HT-29 (cell line): ENCODE measurements at regions not wholly inside any gene's neighbourhood (a gene's known extent, or its start where the extent isn't known, plus 50 kb on each side); places are given as distances from the start of the nearest gene placed in this dataset.

ENCODE experiments used
- DNase-seq: peaks from one replicate; pipeline ENCODE4 v3.0.0-alpha.2; 2015; ENCODE audit warnings: low spot score

- DNase-seq = no peak
These were observed 65.0 kb upstream of the MEIS2 start for GRCh38 chr15:37165395-37165794.

GRCh38 chr15:37166402-37166801 lies 66.1 kb upstream of the MEIS2 start:
- DNase-seq = no peak

- DNase-seq = peak; percentile 26
These were observed 81.0 kb upstream of the MEIS2 start for GRCh38 chr15:37181339-37181738.

GRCh38 chr15:37199545-37199944 lies 99.2 kb upstream of the MEIS2 start:
- DNase-seq = no peak

GRCh38 chr15:37203050-37203449 lies 102.7 kb upstream of the MEIS2 start:
- no peak for DNase-seq

GRCh38 chr15:37204692-37205091 lies 104.3 kb upstream of the MEIS2 start:
- DNase-seq = peak; percentile 35

GRCh38 chr15:37206690-37207089 lies 106.3 kb upstream of the MEIS2 start:
- DNase-seq = peak; percentile 15

GRCh38 chr15:37208146-37209040 lies 108.0 kb upstream of the MEIS2 start:
- DNase-seq = no peak

- DNase-seq = no peak
These were observed 108.7 kb upstream of the MEIS2 start for GRCh38 chr15:37209041-37209363.

- no peak for DNase-seq
These were observed 117.2 kb upstream of the MEIS2 start for GRCh38 chr15:37217567-37217966.

GRCh38 chr15:37218351-37218916 lies 118.1 kb upstream of the MEIS2 start:
- no peak for DNase-seq

- DNase-seq = no peak
These were observed 118.9 kb upstream of the MEIS2 start for GRCh38 chr15:37219211-37219701.

- DNase-seq = no peak
These were observed 120.8 kb upstream of the MEIS2 start for GRCh38 chr15:37220949-37221670.

- DNase-seq = no peak
These were observed 121.4 kb upstream of the MEIS2 start for GRCh38 chr15:37221671-37222145.

- DNase-seq = no peak
These were observed 122.7 kb upstream of the MEIS2 start for GRCh38 chr15:37223089-37223488.

- no peak for DNase-seq
These were observed 129.7 kb upstream of the MEIS2 start for GRCh38 chr15:37229855-37230619.

GRCh38 chr15:37245358-37245757 lies 145.0 kb upstream of the MEIS2 start:
- DNase-seq = no peak

- no peak for DNase-seq
These were observed 145.7 kb upstream of the MEIS2 start for GRCh38 chr15:37246065-37246464.

- no peak for DNase-seq
These were observed 146.5 kb upstream of the MEIS2 start for GRCh38 chr15:37246856-37247255.

GRCh38 chr15:37249249-37249648 lies 148.9 kb upstream of the MEIS2 start:
- no peak for DNase-seq

GRCh38 chr15:37252530-37252929 lies 152.2 kb upstream of the MEIS2 start:
- no peak for DNase-seq

GRCh38 chr15:37253877-37254276 lies 153.5 kb upstream of the MEIS2 start:
- no peak for DNase-seq
